ENCODE measurements at regions not wholly inside any gene's neighbourhood (a gene's known extent, or its start where the extent isn't known, plus 50 kb on each side); places are given as distances from the start of the nearest gene placed in this dataset.

GRCh38 chr22:48366591-48366990, 1461.1 kb downstream of the BRD1 start:
- CTCF ChIA-PET: no interaction called here
- Histone ChIP-seq H2AFZ (ENCODE audit: low read depth, low read length, poor library complexity, severe bottlenecking) (no peak overlapping the region), H3K4me1 (ENCODE audit: control insufficient read depth in 1 of 2, insufficient read depth in 2 of 2, low read length in 2 of 2) (no peaks in the 10 kb centered on the region), H4K20me1 (ENCODE audit: insufficient read depth) (no peaks in the 10 kb centered on the region), H3K4me3 (replicated peaks in 1 of 2; ENCODE audit: low read depth in 1 of 2, low read length in 2 of 2) (no peak overlapping the region), H3K4me2 (ENCODE audit: low read length) (no peak overlapping the region), H3K9me3 (ENCODE audit: control insufficient read depth in 1 of 2, insufficient read depth in 1 of 2, low read depth in 1 of 2, low read length in 2 of 2) (no peaks in the 10 kb centered on the region), H3K9ac (ENCODE audit: low read length) (no peak overlapping the region), H3K27ac (ENCODE audit: low read depth, low read length) (no peak overlapping the region), H3K9me2 (ENCODE audit: insufficient read depth) (no peaks in the 10 kb centered on the region), H3K27me3 (ENCODE audit: insufficient read depth, low read length) (no peaks in the 10 kb centered on the region), H3K36me3 (ENCODE audit: control insufficient read depth in 1 of 2, insufficient read depth in 2 of 2, low read length in 2 of 2) (no peaks in the 10 kb centered on the region), H3K79me2 (ENCODE audit: insufficient read depth, low read length) (no peaks in the 10 kb centered on the region)
- TF ChIP-seq ELF1 (IDR thresholded peaks at IDR 0.05; ENCODE audit: borderline replicate concordance, low read depth) (no peak), ZBTB33 (IDR thresholded peaks at IDR 0.05; ENCODE audit: extremely low read depth, insufficient replicate concordance, low read length) (no peak)
- no peak for ATAC-seq
- DNase-seq (ENCODE audit: low read depth, low spot score): no peak
- BruUV-seq (replicated peaks): no TSS peak
- POLR2A ChIA-PET: no interaction called here
- RAD21 ChIA-PET (ENCODE audit: low non-redundant PET in 1 of 2, low total read pairs in 2 of 2, uncharacterized antibody in 2 of 2, unreplicated experiment in 2 of 2): no interaction called here
- intact Hi-C loops (cut with micrococcal nuclease): no loop called here

- H3K4me1 ChIP-seq (ENCODE audit: control insufficient read depth in 1 of 2, insufficient read depth in 2 of 2, low read length in 2 of 2): no peaks in the 10 kb centered on the region
- no peak overlapping the region for H3K9ac ChIP-seq (ENCODE audit: low read length)
- H3K79me2 ChIP-seq (ENCODE audit: insufficient read depth, low read length): no peaks in the 10 kb centered on the region
- ChIA-PET CTCF (no interaction called here), POLR2A (no interaction called here), RAD21 (ENCODE audit: low non-redundant PET in 1 of 2, low total read pairs in 2 of 2, uncharacterized antibody in 2 of 2, unreplicated experiment in 2 of 2) (no interaction called here)
- H2AFZ ChIP-seq (ENCODE audit: low read depth, low read length, poor library complexity, severe bottlenecking): no peak overlapping the region
- H3K36me3 ChIP-seq (ENCODE audit: control insufficient read depth in 1 of 2, insufficient read depth in 2 of 2, low read length in 2 of 2): no peaks in the 10 kb centered on the region
- H3K4me3 ChIP-seq (replicated peaks in 1 of 2; ENCODE audit: low read depth in 1 of 2, low read length in 2 of 2): no peak overlapping the region
- ATAC-seq (no peak), DNase-seq (ENCODE audit: low read depth, low spot score) (no peak)
- no peaks in the 10 kb centered on the region; a peak in 1 of 4 replicates for H3K9me3 ChIP-seq (ENCODE audit: control insufficient read depth in 1 of 2, insufficient read depth in 1 of 2, low read depth in 1 of 2, low read length in 2 of 2)
- H3K4me2 ChIP-seq (ENCODE audit: low read length): no peak overlapping the region
- BruUV-seq (replicated peaks): no TSS peak
- H3K27me3 ChIP-seq (ENCODE audit: insufficient read depth, low read length): no peaks in the 10 kb centered on the region
- TF ChIP-seq ZFX (IDR thresholded peaks at IDR 0.05): no peak
- TF ChIP-seq POLR2AphosphoS5 (IDR thresholded peaks at IDR 0.05; ENCODE audit: low read depth, low read length): no peak
- no peak for TF ChIP-seq SIN3A (IDR thresholded peaks at IDR 0.05; ENCODE audit: low read depth)
- no peak for TF ChIP-seq POLR2A (IDR thresholded peaks at IDR 0.05; ENCODE audit: borderline replicate concordance, extremely low read depth, insufficient read depth, insufficient read length)
- no peak for TF ChIP-seq JUND (IDR thresholded peaks at IDR 0.05)
- TF ChIP-seq TCF7L2 (IDR thresholded peaks at IDR 0.05; ENCODE audit: borderline replicate concordance, extremely low read depth, insufficient read depth, insufficient read length): no peak
- TF ChIP-seq ELF1 (IDR thresholded peaks at IDR 0.05; ENCODE audit: borderline replicate concordance, low read depth): no peak
- TF ChIP-seq CTCF (IDR thresholded peaks at IDR 0.05 in 2 of 3, conservative IDR thresholded peaks at IDR 0.05 in 1 of 3; ENCODE audit: borderline replicate concordance in 1 of 3, insufficient read depth in 1 of 3, low read depth in 2 of 3, low read length in 2 of 3): no peak
- no peak for TF ChIP-seq ATF3 (IDR thresholded peaks at IDR 0.05)
- no peak for TF ChIP-seq CBX3 (IDR thresholded peaks at IDR 0.05; ENCODE audit: low read depth)
- no peak for TF ChIP-seq SRF (IDR thresholded peaks at IDR 0.05; ENCODE audit: low read depth)
- no peak for TF ChIP-seq EGR1 (IDR thresholded peaks at IDR 0.05; ENCODE audit: low read depth)
- TF ChIP-seq ZNF274 (IDR thresholded peaks at IDR 0.05; ENCODE audit: low read depth, low read length): no peak
- TF ChIP-seq RAD21 (IDR thresholded peaks at IDR 0.05; ENCODE audit: low read depth): no peak
- TF ChIP-seq SP1 (IDR thresholded peaks at IDR 0.05; ENCODE audit: low read depth): no peak
- H4K20me1 ChIP-seq (ENCODE audit: insufficient read depth): no peaks in the 10 kb centered on the region
- intact Hi-C loops (cut with micrococcal nuclease): no loop called here
- H3K9me2 ChIP-seq (ENCODE audit: insufficient read depth): no peaks in the 10 kb centered on the region
- no peak overlapping the region for H3K27ac ChIP-seq (ENCODE audit: low read depth, low read length)
These were observed 1461.6 kb downstream of the BRD1 start for GRCh38 chr22:48366056-48366455.
